Activated CD8-positive, alpha-beta memory T cell treated with anti-CD3 and anti-CD28 coated beads for 48 hours (primary cell): ENCODE measurements at regions not wholly inside any gene's neighbourhood (a gene's known extent, or its start where the extent isn't known, plus 50 kb on each side); places are given as distances from the start of the nearest gene placed in this dataset.

Experiments used
- DNase-seq, 3 experiments: peaks; one replicate each; pipeline ENCODE4 v3.0.0-alpha.2; 2020; ENCODE audit warnings: low read depth in 2 of 3, low spot score in 2 of 3

DNA sequence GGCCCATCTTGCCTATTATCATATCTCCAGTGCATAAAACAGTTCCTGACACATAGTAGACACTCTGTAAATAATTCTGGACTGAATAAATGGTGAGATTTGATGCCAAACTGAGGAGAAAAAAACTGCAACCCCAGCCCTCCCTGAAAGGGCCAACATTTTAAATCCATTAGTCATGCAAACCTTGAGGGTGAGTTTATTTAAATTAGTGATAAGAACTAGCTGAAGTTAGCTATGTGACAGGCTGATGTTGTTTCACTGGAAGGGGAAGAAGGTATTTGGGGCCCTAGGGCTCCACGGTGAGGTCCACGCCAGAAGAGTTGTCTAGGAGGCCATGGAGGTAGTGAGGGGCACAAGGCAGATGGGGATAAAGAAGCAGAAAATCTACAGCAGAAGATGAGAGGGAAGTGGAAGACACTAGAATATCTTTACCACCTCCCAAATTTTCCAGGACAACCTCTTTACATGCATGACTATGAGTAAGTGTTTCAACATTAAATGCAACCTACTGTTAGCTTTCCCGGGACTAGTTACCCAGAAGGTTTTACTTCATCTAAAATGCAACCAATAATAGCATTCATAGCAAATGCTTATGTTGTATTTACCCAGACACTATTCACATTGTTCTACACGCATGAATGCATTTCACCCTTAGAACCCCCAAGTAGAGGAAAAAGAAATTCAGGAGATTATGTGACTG lies 183.2 kb upstream of the LYZL1 start:
- no peak for DNase-seq

DNA sequence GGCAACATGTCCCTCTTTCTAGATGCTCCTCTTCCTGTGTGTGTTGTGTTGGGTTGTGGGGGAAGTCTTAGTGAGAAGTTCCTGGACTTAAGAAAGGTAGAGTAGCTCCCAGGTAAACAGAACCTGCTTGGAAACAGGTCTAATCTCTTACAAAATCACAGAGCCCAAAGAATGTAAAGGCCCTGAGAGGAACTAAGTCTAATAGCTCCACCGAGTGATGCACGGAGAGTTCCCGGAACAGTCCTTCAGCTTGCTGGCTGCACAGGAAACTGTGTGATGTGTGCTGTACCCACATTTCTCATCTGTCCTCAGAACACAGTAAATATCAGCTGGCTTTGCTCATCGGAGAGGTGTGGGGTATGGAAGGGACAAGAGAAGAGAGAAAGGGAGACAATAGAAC lies 182.6 kb upstream of the LYZL1 start:
- no peak for DNase-seq

DNA sequence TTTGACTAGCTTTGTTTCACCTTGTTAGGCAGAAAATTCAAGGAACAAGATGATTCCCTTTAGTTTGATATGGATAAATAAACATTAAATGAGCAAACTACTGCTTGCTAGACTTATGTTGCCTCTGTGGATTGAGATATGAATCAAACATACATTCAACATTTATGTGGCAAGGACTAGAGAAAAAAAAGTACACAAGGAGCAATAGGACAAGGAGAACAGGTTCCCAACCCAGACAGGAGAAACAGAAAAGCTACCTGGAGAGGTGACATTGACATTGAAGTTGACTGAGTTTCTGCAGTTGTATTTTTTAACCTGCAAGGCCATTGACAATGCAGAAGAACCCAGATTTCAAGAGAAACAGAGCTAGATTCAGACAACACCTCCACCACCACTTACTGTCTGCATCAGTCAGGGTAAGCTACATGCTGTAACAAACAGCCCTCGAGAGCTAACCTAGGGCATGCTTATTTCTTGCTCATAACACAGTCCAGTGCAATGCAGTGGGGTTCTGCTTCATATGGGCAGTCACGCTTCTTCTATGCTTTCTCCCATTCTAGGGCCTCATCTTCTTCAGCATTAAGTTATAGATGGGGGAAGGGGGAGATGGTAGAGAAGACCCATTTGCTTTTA lies 180.9 kb upstream of the LYZL1 start:
- DNase-seq: no peak

DNA sequence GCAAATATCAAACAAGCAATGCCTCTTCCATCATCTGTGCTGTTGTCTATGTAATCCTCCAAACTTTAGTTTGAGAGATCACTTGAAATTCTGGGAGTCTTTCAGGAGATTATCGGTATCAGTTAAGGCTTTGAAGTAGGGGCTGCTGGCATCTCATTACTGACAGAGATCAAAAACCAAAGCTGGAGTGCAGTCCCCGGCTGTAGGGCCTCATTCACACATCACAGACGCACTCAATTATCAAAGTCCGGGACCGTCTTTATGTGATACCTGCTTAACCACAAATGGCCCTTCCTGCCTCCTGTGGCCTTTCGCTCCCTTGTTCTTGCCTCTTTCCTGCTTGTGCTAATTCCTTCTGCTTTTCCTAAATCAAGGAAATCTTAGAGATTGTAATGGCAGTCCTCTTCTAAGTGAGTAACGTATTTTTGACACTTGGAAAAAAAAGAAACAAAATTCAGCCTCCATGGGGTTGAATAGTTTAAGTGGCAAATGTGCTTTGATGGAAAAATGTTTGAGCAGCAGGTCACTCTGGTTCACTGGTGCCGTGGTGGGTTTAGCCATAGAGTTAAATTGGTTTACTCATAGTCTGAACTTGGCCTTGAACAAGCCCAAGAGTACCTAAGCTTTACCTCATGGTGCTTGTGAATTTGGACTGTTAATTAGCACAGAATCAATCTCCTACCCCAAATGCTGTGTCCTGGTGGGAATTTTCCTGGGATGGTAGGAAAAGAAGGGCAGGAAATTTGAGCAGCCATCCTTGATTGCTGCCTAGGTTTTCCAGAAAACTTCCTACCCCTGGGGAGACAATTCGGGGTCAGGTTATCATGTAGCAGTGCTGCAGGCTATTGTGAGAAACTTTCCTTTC lies 178.9 kb upstream of the LYZL1 start:
- no peak for DNase-seq

DNA sequence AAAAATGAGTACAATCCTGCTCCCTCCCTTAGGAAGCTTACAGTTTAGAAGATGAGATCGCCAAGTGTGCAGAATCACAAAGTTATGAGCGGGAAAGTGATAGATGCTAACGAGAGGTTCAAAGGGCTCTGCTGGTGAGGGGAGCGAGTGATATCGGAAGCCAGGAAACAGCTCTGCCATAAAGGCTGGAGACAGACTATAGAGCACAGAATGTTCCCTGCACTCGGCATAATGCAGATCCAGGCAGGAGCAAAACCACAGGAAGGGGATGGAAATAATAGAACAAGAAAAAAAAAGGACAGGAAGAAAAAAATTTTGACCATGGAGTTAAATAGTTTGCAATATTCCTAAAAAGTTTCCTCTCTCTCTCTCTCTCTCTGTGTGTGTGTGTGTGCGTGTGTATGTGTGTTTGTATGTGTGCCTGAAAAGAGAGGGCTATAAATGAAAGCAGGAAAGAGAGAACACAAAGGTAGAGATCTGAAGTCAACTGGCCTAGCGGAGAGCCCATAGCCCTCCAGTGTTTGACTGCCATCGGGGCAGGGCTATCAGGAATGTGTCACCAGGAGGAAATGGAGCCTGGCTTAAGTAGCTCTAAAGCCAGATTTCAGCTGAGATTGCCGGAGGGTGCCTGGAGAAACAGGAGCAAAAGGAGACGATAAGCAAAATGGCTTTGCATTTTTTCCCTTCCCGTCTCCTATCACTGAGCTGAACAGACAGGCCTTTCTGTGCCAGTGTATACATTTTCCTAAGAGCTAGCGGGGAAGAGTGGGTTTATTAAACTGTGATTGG lies 175.8 kb upstream of the LYZL1 start:
- DNase-seq: no peak

DNA sequence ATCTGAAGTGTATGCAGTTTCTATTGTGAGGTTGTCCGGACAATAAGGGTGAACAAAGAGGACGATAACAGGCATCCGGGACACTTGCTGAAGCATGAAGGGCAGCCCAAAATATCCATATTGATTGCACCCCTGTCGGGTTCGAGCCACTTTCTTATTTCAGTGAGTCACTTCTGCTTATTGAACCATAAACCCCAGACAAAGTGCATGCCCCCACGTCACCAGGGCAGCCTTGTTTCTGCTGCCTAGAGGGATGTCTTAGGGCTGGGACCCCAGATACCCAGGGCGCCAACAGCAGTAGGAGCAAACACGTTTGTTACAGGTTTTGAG lies 175.3 kb upstream of the LYZL1 start:
- DNase-seq: no peak

DNA sequence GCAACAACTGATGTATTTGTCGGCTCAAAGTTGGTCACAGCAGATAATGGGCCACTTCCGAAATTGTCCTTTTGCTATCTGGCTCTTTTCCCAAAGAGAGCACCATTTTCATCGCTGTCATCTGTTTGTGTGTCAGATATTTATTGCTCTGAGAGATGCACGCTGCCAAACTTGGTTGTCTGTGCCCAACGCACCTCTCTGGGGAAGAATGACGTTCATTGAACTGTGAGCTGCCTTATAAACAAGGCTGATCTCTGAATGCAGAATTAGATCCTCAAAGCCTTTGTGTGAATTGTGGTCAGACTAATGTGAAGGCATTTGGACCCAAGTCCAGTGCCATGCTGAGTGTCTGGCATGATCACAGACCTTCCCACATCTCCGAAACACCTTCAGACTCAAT lies 174.7 kb upstream of the LYZL1 start:
- DNase-seq: no peak

DNA sequence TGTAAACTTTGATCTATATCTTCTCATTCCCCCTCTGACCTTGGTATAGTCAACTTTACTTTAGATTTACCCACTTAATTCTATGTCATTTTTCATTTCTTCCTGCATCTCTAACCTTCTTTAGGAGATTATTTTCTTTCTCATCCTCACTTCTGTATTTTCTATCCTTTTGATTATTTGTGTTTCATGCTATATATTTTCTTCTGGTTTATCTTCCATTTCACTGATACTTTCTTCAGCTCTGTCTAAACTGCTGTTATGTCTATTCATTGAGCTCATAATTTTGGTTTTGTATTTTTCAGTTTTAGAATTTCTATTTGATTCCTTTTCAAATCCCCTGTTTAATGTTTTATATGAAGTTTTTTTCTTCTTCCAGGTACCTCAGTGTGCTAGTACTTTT lies 171.1 kb upstream of the LYZL1 start:
- DNase-seq: no peak

DNA sequence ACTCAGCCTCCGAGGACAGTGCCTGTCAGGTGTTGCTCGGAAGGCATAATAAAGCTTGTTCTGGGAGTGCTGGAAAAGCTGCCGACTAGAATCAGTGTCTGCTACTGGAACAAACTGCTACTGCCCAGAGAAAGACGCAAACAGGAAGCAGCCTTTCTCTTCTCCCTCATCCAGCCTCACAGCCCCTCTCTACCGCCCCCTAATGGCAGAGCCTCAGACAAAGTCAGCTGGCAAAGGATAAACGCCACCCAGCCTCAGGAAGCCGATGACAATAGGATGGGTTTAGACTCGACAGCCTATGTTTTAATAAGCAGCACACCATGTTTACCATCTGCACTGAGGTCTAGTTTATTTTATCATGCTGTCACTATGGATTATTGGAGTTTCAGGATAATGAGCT lies 169.5 kb upstream of the LYZL1 start:
- peak in 1 of 3 experiments; percentile 1 for DNase-seq

DNA sequence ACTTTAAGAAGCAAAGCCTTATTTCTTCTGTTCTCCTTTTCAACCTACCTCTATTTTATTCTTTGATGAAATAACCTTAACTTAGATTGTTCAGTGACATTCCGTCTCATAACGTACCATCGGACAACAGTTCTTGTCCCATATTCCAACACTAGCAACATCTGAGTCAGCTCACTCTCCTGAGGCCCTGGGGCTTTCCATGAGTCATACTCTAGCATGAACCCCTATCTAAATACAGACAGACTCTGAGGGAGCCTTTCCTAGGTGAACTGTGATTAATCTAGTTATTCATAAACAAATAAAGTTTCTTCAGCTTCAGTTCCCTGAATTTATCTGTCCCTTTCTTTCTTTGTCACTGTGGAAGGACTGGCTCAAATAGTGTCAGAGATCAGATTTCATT lies 168.7 kb upstream of the LYZL1 start:
- no peak for DNase-seq

DNA sequence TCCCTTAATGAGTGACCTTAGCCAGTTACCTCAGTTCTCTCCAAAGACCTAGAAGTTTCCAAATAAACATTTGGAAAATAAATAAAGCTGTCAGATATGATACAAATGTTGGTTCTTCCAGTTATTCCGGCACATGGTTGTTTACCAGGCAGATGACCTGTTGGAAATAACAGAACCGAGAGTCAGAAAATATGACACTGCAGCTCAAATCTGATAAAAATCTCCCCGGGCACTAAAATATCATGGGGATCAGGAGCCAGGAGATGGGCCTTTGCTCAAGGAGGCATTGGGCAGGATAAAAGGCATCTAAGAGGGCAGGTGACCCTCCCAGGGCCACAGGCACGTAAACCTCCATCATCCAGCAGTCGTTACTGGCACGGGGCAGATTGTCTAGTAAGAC lies 164.0 kb upstream of the LYZL1 start:
- DNase-seq: no peak

DNA sequence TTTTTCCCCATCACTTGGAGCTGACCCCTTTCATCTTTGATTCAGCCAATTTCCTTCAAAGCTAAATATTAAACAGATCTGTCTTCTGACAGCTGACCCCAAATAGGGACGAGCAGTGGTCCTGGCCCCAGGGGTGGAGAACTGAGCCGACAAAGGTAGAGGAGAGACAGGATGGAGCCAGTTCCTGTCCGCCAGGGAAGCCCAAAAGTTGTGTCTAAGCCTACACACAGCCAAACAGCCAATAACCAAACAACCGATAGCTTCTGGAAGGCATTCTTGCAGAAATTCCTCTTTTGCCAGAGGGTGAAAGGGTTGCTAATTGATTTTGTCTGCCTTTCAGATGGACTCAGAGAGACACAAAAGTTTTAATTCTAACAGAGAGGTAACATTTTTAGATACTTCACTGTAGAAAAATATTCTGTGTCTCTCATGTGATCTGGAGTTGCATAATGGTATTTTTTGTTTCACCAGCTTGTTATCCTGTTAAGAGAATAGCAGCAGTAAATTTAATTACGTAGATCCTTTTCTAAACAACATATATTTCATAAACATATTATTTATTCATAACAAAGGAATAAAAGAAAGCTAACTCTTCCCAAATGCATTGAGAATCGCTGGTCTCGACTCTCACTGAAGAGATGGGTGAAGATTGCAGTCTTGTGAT lies 161.7 kb upstream of the LYZL1 start:
- DNase-seq: no peak

DNA sequence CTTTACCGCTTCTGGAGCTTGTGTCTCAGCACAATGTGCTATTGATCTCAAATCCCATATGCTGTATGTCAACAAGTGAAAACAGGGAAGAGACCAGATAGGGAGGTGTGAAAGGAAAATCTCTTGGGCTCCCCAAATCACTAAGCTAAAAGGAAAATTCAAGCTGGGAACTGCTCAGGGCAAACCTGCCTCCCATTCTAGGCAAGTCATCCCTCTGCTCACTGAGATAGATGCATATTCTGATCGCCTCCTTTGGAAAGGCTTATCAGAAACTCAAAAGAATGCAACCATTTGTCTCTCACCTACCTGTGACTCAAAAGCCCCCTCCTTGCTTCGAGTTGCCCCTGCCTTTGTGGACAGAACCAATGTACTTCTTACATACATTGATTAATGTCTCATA lies 161.1 kb upstream of the LYZL1 start:
- DNase-seq: no peak

DNA sequence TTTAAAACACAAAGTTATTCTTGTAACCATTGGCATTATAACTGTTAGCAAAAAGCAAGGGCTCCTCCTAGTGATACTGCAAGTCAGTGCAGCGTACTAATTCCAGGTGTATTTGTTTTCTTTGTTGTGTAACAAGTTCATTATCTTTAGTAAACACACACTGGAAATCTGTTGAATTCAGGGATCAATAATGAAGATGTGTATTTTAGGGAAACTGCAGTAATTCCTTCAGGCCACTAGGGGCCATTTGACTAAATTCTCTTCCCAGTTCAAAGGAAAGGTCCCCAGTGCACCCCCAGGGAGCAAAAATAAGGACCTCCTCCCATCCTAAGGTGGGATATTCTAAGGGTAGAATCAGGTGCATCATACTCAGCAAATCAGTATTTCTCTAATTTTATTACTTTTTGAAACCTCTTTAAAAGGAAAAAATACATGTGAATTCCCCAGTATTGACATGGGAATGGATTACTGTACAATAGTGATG lies 158.6 kb upstream of the LYZL1 start:
- no peak for DNase-seq

DNA sequence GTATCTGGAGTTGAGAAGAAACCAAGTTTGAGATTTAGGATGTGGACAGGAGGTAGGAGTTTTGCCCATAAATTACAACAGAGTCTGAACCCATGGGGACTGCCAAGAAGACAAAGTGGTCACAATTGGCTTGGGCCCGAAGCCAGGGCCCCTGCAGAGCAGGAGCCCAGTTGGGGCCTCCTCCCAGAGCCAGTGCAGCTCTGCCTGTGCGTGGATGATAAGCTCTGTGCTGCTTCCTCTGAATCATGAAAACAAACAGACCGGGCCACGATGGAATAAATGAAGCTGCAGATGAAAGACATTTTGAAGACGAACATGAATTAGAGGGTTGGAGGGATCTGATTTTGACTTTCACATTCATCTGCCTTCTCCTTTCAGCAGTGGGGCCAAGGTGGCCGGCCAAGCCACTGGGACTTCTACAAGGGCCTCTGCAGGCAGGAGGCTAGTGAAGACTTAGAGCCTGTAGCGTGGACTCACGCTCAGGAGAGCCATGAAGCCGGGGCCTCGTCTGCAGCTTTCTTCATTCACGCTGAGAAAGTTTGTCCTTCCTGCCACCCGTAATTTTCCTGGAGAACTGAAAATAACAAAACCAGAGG lies 156.8 kb upstream of the LYZL1 start:
- DNase-seq: no peak

DNA sequence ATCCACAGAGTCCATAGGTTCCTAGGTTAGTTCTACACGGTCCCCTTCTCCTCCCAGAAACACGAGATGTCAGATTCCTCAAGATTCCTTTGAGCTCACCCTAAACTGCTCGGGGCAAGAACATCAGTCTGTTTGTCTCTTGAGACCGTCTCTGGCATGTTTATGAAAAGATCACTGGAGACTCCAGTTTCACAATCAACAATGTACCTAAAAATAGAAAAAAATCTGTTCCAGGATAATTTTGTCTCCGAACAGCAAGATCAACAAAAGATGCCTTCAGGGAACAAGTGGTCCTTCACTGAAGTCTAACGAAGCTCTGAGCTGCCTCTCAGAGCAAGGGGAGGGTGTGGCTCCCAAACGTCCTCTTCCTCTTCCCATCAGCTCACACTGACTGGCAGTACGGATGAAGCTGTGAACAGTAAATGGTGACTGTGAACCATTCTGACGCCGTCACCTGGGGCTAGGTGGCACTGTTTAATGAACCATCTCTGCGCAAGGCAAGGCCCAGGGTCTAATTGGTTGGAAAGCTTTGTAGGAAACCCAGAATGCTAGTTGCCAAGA lies 156.2 kb upstream of the LYZL1 start:
- no peak for DNase-seq

DNA sequence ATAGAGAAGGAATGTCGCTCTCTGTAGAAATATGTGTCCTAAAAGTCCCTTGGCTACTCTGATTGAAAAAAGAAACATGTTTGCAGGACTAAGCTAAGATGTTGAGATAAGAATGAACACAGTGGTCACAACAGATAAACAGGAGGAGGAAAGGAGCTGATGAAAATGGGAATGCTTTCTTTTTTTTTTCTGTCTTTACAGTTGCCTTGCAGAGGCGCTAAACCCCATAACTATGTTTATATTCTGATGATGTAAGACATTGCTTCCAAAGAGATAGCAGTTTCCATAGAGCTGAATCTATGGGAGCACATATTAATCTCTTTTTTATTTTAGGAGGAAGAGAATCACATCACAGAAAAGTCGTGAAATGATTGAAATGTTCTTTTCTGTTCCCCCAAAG lies 153.5 kb upstream of the LYZL1 start:
- no peak for DNase-seq

DNA sequence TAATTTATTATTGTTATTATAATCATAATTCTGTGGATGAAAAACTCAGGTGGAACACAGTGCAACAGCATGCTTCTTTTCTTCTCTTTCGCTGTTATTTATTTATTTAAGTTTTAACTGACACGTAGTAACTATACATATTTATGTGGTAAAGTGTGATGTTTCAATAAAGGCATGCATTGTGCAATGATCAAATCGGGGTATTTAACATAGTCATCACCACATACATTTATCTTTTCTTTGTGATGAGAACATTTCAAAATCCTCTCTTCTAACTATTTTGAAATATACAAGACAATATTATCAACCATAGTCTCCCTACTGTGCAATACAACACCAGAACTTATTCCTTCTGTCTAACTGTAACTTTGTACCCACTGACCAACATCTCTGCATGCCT lies 152.5 kb upstream of the LYZL1 start:
- no peak for DNase-seq

DNA sequence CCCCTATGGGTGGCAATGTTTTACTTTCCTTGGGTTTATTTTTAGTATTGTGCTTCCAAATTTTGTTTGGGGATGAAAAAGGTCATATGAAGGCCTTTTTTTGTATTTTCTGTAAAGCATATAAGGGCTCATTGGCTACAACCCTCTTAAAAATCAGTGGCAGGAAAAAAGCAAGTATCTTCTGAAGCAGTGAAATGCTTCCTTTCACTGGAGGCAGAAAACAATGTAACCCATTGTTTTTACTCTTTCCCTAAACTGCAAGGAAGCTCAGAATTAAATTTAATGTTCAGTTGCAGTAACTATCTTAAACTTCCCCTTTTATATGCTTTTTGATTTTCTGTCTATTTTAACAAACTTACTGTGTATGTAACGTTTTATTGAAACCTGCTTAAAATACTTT lies 148.7 kb upstream of the LYZL1 start:
- DNase-seq: no peak

DNA sequence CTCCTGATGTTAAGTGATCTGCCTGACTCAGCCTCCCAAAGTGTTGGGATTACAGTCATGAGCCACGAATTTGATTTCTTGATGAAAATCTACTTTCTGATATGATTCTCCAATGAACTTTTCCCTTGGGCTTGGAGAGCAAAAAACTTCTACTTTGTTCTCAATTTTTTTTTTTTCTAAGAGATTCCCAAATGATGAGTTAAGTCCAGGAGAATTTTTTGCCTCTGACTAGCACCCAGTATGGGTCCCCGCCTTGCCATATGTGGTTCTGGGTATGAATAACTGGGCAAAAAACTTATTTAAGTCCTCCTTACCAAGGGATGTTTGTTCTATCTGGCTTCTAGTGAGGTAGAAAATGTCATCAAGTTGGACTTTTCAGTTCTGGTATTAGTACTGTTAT lies 147.9 kb upstream of the LYZL1 start:
- DNase-seq: no peak
